ENCODE measurements at regions not wholly inside any gene's neighbourhood (a gene's known extent, or its start where the extent isn't known, plus 50 kb on each side); places are given as distances from the start of the nearest gene placed in this dataset.

DNA sequence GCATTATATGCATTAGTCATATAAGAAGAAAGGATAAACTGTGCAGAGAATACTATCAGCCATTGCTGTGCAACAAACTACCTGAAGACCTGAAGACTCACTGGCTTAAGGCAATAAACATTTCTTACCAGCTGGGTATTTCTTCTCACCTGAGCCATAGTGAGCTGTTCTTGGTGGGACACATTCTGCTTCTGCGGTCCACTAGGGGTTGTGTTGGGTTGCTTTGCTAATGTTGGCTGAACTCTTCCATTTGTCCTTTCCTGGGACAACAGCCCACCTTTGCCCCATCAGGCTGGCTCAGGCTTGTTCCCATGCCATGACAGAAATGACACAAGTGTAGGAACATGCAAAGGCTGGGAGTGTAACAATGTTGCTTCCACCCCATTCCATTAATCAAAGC is 388.6 kb downstream of the PCDH7 start:
- TF ChIP-seq, protein P1, sequence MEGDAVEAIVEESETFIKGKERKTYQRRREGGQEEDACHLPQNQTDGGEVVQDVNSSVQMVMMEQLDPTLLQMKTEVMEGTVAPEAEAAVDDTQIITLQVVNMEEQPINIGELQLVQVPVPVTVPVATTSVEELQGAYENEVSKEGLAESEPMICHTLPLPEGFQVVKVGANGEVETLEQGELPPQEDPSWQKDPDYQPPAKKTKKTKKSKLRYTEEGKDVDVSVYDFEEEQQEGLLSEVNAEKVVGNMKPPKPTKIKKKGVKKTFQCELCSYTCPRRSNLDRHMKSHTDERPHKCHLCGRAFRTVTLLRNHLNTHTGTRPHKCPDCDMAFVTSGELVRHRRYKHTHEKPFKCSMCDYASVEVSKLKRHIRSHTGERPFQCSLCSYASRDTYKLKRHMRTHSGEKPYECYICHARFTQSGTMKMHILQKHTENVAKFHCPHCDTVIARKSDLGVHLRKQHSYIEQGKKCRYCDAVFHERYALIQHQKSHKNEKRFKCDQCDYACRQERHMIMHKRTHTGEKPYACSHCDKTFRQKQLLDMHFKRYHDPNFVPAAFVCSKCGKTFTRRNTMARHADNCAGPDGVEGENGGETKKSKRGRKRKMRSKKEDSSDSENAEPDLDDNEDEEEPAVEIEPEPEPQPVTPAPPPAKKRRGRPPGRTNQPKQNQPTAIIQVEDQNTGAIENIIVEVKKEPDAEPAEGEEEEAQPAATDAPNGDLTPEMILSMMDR (IDR thresholded peaks at IDR 0.05): no peak
- no peak for TF ChIP-seq POLR2A (IDR thresholded peaks at IDR 0.05)

All from right lobe of liver (tissue), 4 donors.